Astrocyte of the spinal cord (primary cell): ENCODE measurements at regions not wholly inside any gene's neighbourhood (a gene's known extent, or its start where the extent isn't known, plus 50 kb on each side); places are given as distances from the start of the nearest gene placed in this dataset.
A peak's percentile ranks its signal among the peaks of the same experiment; 100 is the strongest.

Experiments used
- DNase-seq: peaks from one replicate; pipeline ENCODE4 v3.0.0; 2011; ENCODE audit warnings: low read depth, low spot score
- H3K4me3 ChIP-seq: 2 replicates; pipeline ENCODE4 v1.5.1; 2011; ENCODE audit warnings: low read depth, mild to moderate bottlenecking, low read length, moderate library complexity
- in situ Hi-C: cut with HindIII; loops from 2 replicates; pipeline ENCODE4 v1.10.0; 2017; ENCODE audit warnings: low sequenced_read_pairs
- TF ChIP-seq, protein P1 (sequence below): IDR thresholded peaks from 2 replicates; pipeline ENCODE4 v1.5.1; 2012; ENCODE audit warnings: low read depth, mild to moderate bottlenecking, low read length, inconsistent platforms

DNA sequence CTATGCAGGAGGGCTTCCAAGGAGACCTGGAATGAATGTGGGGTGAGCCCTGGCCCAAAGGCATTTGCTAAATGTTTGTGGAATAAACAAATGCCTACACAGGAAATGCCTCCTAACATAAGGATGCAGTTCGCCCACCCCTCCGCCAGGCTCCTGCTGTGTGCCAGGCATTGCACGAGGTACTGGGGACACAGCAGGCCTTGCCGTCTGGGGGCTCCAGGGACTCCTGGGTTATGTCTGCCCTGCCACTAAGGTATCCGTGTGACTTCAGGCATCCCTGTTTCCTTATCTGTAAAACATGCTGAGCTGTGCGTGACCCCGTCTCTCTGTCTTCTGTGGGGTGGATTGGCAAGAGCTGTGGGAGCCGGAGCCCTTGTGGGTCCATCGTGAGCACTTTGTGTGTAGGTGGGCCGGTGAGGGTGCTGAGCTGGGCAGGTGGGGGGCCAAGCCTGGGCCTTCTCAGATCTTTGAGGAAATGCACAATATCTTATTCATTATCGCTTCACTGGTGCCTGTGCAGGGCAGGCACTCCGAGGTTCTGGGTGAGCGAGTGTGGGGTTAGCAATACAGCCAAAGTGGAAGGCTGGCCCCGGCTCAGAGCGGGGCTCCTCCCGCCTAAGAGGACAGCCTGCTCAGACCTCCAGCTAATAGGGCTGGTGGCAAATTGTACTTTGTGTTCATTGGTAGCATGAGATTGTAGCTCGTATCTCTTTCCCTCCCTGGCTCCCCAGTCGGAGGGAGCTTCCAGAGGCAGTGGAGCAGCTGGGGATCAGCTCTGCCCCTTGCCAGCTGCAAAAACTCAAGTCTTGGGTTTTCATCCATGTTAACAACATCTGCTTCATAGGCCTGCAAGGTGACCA lies 126.8 kb downstream of the GLI2 start:
- TF ChIP-seq, protein P1, sequence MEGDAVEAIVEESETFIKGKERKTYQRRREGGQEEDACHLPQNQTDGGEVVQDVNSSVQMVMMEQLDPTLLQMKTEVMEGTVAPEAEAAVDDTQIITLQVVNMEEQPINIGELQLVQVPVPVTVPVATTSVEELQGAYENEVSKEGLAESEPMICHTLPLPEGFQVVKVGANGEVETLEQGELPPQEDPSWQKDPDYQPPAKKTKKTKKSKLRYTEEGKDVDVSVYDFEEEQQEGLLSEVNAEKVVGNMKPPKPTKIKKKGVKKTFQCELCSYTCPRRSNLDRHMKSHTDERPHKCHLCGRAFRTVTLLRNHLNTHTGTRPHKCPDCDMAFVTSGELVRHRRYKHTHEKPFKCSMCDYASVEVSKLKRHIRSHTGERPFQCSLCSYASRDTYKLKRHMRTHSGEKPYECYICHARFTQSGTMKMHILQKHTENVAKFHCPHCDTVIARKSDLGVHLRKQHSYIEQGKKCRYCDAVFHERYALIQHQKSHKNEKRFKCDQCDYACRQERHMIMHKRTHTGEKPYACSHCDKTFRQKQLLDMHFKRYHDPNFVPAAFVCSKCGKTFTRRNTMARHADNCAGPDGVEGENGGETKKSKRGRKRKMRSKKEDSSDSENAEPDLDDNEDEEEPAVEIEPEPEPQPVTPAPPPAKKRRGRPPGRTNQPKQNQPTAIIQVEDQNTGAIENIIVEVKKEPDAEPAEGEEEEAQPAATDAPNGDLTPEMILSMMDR = no peak

DNA sequence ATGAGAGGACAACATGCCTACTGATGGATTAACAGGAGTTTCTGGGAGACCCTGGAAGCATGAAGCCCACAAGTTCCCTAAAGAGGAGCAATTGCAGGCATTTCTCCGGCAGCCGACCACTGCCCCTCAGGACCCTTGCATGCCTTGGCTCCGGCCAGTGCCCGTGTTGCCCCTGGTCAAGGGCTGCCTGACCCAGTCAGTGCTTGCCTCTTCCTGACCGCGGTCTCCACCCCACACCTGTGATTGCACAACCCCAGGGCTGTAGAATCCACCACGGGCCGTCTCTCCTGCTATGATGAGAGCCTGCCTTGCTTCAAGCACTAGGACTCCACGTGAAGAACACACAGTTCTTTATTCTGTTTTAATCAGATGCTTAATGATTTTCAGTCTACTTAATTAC lies 127.5 kb downstream of the GLI2 start:
- in situ Hi-C loops = no loop called here
- no peak overlapping the region for H3K4me3 ChIP-seq
- DNase-seq = no peak
- TF ChIP-seq, protein P1 = no peak

More for the DNA sequence above, 126.8 kb downstream of the GLI2 start:
- H3K4me3 ChIP-seq = no peak overlapping the region
- DNase-seq = no peak
- in situ Hi-C loops = no loop called here

- TF ChIP-seq, protein P1 = no peak
- in situ Hi-C loops = no loop called here
- no peak overlapping the region for H3K4me3 ChIP-seq
- peak; percentile 75 for DNase-seq
These were observed 128.1 kb downstream of the GLI2 start for GRCh38 chr2:120863661-120864320.

DNA sequence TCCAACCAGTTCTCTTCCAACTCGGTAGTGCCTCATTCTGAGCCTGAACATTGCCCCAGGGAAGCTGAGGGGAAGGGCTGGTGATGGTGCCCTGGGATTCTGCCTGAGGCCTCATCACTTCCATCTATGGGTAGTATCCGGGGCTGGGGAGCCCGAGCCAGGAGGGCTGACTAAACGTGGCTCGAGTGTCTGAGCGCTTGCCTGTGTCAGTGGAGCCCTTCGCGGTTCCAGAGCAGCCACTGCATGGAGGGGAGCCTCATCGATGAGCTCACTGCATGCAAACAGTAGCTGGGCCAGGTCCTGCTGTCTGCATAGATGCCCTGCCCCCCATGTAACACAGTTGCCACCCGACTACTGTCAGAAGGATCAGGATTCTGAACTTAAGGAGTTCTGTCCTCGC lies 129.3 kb downstream of the GLI2 start:
- TF ChIP-seq, protein P1 = no peak
- peak; percentile 68 for DNase-seq

DNA sequence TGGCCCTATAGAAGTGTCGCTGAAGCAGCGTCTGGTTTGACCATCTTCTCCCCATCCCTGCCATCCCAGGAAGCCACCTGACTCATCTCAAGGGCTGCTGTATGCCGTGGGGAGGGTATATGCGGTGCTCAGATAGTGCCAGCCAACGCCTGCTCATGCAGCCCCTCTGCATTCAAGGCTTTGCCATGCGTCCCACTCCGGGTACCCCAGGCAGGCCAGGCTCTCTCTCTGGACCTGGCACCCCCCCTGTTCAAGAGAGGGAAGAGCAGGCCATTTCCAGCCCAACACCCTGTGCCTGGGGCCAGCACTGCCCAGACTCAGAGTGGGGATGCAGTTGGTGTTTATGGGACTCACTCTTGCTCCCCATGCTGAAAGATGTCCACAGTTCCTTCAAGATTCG lies 130.0 kb downstream of the GLI2 start:
- in situ Hi-C loops = no loop called here
- DNase-seq = no peak
- H3K4me3 ChIP-seq = no peak overlapping the region
- TF ChIP-seq, protein P1 = no peak

More for the DNA sequence above, 129.3 kb downstream of the GLI2 start:
- H3K4me3 ChIP-seq = no peak overlapping the region
- in situ Hi-C loops = no loop called here

DNA sequence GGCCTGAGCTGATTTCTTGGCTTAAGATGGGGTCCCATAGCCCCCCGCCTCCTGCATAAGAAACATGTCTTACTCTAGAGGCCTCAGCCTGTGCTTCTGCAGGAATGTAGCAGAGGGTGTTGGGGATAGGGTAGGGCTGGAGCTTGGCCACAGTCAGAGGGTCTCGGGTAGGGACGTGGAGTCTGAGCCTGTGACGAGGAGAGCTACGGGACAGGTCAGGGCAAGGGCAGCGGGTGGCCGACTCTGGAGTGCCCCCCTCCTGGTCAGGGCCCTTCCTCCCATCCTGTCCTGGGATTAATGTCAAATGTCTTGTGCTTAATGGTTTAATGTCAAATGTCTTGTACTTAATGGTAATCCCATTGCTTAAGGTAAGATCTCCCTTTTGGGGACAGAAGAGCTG lies 130.4 kb downstream of the GLI2 start:
- TF ChIP-seq, protein P1 = no peak
- in situ Hi-C loops = no loop called here

More for the DNA sequence above, 130.4 kb downstream of the GLI2 start:
- H3K4me3 ChIP-seq = no peak overlapping the region
- DNase-seq = no peak
